ENCODE measurements at regions not wholly inside any gene's neighbourhood (a gene's known extent, or its start where the extent isn't known, plus 50 kb on each side); places are given as distances from the start of the nearest gene placed in this dataset.

DNA sequence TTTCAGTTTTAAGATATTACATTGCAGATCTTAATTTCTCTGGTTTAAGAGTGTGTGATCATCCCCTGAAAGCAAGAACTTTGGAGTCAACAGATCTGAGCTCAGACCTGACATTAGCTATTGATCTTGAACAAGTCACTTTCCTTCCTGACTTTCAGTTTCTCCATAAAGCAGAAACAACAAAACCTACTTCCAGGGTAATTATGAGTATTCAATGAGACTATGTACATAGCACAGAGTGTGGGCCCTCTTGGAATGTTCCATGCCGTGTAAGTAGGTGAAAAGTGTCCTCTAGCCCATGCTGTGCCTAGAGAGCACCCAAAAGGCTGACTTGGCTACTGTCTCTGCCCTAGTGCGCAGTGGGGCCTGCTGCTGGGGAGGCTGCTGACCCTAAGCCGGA is 188.0 kb upstream of the RPL34 start:
- TF ChIP-seq EZH2phosphoT487 (IDR thresholded peaks at IDR 0.05; ENCODE audit: insufficient read depth, low read depth) (no peak), EZH2 (IDR thresholded peaks at IDR 0.05; ENCODE audit: insufficient read depth, poor library complexity, severe bottlenecking) (no peak)
